ENCODE measurements at regions not wholly inside any gene's neighbourhood (a gene's known extent, or its start where the extent isn't known, plus 50 kb on each side); places are given as distances from the start of the nearest gene placed in this dataset.

DNA sequence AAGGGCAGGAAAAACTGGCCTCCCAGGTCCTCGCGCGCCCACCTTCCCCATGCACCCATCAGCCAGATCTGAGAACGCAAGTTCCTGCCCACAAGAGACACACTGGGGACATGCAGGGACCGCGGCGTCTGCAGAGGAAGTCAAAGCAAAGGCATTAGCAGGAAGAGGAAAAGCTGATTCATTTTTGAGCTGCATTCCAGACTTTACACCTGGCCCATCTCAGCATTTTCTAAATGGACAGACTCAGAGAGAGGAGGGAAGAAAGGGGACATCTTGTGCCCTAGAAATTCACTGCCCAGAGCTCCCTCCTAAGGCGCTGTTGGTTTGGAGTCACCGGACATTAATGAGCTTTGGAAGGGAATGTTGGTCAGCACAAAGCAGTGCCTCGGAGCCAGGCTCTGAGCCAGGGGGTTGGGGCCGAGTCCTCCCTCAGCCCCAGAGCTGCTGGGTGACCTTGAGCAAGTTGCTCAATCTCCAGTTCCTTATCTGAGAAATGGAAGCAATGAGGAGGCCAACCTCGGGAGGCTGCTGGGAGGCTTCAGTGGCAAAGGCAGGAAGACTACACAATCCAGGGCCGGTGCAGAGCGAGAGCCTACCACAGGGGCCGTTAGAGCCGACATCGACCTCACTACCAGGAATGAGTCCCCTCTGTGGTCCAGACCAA, 150.5 kb upstream of the IQSEC1 start:
- no peak for DNase-seq

DNA sequence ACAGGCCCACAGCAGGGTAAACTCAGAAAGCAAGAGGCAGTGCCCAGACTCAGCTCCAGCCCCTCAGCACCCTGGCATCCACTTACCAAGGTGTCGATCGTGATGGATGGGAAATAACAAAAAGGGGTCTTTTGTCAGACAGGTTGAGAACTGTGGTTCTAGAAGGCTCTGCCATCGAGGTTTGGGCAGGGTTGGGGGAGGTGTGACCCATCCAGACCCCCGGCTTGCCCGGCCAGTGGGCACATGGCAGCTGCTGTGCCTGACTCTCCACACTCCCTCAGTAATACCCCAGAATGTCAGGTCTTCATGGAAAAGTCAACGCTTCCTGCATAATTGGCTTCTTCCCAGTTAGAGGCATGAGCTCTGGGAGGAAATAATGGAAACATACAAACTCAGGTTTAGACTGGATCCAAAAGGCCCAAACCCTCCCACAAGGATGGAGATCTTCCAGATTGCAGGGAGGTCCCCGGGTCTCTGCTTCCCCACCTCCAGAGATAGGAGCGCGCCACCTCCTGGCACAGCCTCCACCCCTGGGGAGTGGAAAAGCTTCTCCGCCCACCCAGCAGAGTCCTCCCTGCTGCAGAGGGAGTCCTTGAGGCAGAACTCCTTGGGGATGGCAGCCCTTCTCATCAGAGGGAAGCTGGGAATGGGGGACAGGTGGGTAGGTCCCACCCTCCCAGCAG, 149.8 kb upstream of the IQSEC1 start:
- no peak for DNase-seq

DNA sequence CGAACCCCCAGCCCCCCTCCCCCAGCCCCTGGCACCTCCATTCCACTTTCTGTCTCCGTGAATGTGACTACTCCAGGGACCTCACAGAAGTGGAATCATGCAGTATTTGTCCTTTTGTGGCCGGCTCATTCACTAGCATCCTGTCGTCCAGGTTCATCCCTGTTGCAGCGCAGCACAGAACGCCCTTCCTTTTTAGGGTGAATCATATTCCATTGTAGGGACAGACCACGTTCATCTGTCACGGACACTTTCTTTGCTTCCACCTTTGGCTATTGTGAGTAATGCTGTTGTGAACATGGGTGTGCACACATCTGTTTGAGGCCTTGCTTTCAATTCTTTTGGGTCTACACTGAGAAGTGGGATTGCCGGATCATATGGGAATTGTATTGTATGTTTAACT, 148.9 kb upstream of the IQSEC1 start:
- DNase-seq: no peak

DNA sequence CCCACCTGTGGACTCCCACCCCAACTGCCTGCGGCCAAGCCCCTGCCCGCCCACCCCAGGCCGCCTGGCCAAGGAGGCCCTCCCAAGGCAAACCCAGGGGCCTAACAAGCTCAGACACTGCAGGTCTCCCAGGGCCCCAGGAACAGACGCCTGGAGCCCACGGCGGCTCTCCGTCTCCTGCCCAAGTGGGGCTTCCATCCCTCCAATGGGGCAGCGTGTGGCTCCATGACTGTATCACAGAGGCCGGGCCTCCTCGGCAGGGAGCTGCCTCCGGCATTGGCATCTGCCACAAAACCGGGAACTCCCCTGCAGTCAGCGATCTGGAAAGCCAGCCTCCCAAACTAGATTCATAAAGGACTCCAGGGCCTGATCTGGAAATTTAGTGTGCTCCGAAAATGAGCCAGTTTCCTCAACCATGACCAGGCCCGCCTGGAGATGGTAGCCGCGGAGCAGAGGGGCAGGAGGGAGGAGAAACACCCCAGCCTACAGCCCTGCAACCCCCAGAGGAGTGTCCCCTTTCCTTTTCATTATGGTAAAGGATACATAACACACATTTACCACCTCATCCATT, 148.3 kb upstream of the IQSEC1 start:
- no peak for DNase-seq

DNA sequence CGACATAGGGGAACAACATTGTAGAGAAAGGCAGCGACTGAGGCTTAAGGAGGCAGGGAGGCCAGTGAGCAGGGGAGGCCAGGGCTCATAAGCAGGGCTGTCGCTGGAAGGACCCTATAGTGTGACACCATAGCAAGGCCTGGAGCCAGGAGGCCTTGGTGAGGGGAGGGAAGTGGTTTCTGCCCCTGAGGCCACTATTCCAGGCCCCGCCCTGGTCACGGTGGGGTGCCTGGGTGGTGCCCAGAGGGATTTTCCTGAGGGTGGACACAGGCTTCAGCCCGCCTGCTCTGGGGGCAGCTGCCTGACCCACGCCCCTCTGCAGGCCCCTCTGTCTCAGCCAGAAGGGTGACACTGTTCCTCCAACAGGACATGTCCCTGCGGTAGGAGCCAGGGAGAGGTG, 147.8 kb upstream of the IQSEC1 start:
- DNase-seq: no peak

DNA sequence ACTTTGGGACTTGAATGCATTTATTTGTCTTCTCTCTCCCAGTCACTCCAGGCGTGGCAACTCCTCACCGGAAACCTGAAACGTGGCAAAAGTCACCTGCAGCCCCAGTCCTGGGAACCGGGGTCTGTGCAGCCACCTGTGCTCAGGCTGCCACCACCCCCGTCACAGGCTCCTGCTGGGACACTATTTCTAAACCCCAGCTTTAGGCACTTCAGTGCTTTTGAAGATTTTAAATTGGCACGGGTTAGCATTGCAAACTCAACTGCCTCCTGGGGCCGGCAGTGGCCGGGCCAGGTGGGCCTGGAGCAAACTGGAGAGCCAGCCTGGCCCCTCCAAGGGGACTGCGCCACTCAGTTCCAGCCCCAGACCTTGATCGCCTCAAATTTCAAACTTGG, 146.7 kb upstream of the IQSEC1 start:
- no peak for DNase-seq

DNA sequence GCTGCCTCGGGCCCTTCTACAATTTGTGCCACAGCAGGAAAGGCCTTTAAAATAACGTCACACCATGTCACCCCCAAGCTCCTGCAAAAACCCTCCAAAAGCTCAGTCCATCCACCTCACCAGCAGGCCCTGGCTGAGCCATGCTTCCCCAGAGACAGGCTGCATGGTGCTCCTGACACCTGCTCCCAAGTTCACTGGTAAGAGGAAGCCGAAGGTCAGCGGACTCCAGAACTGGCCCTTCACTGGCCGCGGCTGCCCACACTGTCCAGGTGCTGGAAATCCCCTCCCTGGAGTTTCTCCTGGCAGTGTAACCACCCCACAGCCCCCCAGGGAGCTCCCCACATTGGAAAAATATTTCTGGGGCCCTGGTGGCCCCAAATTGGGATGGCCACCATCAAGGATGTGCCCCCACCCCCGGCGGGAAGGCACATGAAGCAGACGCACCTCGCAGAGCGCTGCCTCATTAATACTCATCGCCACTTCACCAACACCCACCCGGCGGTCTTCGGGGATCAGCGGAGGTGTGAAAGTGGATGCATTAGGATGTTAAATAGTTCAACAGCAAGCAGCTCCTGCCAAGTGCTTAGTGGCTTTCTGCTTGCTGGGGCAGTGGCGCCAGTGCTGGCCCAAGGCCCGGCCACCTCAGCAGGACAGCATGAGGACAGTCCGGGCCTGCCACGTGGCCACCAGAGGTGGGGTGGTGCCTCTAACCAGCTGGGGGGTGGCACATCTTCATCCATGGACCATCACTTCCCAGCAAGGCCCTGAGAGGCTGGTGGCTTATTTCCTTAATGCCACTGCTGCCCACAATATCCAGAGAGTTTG, 146.1 kb upstream of the IQSEC1 start:
- DNase-seq: no peak

DNA sequence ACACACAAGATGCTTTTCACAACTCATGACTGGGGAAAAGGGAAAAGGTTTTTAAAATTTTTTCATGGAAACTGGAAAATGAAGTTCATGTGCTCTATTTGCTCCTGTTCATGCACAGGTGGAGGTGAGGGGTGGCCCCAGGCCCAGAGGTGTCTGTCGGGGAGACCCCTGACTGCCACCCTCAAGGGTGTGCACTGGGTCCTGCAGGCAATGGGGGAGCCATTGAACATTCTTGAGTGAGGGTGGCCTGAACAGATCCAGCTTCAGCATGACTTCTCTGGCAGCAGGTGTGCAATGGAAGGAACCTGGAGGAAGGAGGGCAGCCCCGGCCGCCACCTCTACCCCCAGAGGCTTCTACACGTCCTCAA, 145.3 kb upstream of the IQSEC1 start:
- DNase-seq: no peak

DNA sequence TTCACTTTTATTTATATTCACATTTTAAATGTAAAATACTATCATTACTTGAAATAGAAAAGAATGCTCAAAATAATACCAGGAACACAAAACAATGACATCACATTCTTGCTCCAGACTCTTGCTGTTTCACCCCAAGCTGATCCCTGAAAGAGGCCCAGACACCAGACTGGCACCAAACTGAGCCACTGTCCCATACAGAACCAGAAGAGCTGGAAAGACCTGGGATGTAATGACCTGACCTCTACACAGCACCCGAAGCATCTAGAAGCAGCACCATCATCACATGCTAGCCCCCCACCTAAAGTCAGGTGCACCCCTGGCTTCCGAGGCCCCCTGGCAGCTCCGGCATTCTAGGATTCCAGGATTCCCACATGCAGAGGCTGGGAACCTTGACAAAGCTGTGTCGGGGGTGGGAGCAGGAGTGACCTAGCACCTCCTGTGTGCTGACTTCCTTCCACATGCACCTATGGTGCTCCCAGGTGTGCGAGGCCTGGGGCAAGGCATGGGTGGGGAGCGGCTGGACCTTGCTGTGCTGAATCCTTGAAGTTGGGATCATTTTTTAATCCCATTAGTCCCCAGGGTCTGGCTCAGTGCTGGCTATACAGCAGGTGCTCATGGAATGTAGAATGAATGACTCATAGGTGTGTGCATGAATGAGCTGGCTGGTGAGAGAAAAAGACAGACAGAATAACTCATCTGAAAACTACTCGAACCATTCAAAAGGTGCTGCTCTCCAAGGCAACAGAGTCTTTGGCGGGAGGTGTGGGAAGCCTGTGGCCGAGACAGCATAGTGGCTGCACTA, 144.7 kb upstream of the IQSEC1 start:
- no peak for DNase-seq

DNA sequence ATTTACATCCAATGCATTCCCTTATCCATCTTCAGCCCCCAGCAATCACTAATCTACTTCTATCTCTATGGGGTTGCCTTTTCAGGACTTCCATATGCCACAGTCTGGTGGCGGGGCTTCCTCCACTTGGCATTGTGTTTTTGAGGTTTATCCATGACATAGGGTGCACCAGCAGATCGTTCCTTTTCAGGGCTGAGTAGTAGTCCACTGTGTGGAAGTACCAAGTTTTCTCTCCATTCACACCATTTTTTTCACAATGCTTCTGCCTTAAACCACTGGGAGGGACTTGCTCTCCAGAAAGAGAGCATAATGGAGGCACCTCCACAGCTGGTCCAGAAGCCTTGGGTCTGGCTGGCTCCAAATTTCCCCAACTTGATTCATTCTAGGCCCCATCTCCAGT, 144.0 kb upstream of the IQSEC1 start:
- no peak for DNase-seq

DNA sequence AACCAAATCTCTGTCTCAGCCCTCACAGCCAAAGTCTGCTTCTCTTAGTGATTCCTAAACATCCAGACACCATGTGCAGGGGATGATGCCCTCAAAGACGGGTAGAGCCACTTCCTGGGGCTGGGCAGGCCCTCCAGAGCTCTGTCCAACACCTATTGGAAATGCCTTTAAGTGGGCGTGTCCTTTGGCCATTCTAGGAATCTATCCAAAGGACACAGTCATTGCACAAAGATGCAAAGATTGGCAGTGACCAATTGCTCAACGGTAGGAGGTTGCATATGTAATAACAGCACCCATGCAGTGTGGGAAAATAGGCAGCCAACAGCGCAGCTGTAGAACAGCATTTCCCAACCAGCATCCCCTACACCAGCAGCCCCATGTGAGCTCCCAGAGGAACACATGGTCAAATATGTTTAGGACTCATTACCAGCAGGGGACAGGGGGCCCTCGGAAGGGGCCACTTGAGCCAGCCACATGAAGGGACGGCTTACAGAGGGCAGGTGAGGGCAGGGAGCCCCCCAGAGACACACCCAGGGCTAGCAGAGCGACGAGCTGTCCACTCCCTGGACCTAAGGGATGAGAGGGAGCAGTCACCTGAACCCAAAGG, 142.8 kb upstream of the IQSEC1 start:
- DNase-seq: no peak

DNA sequence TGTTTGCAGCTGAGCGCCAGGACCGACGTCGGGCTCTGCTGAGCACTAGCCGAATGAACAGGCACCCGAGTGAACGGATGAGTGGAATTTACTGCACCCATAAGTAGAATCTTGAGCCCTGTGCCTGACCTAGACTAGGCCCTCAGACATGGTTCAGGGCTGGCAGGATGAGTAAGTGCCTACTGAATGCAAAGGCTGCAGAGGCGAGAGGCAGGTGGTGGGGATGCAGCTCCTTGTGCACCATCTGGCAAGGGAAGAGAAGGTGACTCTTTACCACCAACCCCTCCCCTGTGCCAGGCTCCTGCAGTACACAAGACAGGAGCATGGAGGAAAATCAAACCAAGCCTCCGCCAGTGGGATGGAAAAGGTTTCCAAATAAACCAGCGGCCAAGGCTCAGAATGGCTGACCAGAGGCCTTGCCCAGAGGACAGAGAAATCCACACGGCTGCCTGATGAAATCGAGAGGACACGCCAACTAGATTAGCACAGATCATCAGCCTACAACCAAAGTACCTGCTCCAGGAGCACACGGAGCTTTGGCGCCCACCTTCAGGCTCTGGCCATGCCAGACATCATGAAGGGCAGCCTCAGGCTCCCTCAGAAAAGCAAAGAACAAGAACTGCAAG, 141.7 kb upstream of the IQSEC1 start:
- no peak for DNase-seq

DNA sequence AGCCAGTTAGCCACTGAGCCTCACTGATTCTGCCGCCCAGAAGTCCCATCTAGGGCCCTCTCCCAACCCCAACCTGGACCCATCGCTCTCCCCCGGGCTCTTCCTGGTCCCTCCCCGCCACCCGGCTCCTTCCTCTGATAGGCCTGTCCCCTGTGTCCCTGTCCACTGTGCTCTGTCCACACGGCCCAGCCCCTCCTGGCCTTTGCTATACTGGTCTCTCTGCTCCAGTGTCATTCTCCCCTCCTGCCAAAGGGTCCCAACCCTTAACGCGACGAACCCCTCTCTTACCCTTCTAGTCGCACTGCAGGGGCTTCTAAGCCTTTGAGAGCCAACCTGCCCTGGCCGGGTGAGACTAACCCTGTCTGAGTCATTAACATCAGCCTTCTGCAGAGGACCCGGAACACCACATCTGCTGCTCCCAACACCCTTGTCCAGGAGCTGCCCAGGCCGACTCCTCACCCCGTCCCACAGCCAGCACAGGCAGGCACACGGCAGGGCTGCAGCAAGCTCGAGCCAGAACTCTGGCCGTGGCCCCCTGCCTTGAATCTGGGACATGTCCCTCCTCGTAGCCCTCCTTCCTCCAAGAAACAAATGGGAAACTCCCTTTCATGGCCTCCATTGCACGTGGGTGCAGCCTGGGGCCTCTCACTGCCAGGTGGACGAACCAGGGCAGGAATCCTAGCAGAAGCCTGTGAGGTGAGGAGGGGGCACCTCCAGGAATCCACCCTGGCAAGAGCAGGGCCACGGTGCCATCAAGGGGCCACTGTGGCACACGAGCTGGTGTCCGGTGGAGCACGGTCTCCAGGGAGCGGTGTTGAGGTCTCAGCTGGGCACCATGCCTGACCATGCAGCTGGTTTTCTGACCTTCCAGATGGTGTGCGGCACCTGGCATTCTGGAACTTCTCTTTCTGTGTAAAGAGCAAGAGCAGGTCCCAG, 140.9 kb upstream of the IQSEC1 start:
- DNase-seq: no peak

DNA sequence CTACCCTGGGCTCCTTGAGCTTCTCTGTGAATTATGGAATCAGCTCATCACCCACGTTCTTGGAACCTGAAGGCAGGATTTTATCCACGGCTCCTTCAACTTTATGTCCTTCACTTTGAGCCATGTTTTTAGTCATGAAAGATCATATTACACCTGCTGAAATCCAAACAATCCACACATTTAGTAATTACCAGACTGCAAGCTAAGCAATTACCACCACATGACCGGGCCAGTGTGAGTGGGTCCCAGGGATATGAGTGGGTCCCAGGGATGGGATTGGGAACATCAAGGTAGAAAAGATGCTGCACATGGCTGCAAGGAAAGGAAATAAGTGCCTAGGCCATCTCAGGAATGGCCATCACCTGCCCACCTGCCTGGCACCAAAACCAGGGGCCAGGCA, 140.3 kb upstream of the IQSEC1 start:
- no peak for DNase-seq

DNA sequence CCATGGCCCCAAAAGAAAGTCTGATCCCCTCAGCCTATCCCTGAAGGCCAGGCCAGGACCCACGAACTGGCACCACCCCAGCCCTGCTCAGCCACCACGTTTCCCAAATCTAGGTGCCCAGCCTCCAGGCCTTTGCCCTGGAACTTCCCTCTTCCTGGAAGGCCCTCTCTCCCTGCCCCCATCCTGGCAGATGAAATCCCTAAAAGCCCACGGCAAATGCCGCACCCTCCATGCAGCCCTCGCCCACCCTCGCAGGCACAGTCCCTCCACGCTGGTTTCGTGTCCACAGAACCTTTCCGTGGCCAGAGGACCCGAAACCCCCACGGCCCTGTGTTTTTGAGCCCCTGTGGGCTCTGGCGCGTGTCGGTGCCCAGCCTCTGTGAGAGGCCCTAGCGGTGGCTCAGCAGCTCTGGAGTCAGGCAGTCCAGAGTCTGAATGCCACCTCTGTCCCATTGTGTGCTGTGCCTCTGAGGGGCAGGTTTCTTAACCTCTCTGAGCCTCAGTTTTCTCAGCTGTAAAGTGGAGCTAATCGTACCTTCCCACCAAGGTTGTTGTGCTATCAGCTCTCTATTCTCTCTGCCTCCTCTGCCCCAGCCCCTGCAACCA, 138.5 kb upstream of the IQSEC1 start:
- no peak for DNase-seq

DNA sequence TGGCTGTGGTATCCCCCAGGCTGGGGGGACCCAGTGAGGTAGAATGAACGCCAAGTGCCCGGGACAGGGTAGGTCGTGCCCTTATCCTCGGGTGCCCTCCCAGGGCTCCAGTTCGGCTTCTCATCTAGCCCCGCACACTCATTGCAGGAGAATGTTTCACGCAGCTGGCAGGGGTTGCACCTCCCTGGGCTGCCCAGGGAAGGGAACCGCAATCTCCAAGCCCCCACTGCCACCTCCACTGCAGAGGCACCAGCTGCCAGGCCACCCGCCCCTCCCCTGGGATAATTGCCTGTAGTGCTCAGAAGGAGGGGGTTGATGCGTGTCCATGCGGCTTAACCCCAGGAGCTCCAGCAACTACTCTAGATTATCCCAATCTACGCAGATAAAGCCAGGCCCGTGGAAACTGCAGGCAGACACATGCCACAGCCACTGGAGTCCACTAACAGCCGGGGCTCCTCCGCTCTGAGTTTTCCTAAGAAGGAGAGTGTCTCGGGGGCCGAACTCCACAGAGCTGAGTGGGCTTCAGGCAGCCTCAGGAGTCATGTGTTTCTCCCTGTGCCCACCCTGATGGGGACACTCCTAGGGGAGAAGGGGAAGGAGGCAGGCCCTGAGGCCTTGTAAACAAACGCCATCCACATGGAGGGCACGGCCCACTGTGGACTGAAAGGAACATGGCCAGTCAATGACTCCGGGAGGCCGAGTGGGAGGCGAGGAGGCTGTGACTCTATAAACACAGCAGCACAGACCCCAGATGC, 137.2 kb upstream of the IQSEC1 start:
- no peak for DNase-seq

DNA sequence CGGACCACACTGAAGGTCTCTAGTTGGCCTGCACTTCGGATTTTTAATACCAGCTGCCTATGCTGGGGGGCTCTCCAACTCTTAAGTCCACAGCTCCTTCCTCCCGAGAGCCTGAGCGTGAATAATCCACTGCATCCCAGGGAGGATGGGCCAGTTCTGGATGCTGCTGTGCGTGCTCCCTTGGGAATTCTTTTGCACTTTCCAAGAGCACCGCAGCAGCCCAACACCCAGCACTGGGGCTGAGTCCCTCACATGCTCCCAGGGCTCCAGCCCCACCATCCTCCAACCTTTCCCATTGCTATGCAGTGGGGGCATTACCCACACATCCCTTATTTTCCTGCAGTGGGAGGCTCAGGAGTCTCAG, 136.4 kb upstream of the IQSEC1 start:
- DNase-seq: no peak

DNA sequence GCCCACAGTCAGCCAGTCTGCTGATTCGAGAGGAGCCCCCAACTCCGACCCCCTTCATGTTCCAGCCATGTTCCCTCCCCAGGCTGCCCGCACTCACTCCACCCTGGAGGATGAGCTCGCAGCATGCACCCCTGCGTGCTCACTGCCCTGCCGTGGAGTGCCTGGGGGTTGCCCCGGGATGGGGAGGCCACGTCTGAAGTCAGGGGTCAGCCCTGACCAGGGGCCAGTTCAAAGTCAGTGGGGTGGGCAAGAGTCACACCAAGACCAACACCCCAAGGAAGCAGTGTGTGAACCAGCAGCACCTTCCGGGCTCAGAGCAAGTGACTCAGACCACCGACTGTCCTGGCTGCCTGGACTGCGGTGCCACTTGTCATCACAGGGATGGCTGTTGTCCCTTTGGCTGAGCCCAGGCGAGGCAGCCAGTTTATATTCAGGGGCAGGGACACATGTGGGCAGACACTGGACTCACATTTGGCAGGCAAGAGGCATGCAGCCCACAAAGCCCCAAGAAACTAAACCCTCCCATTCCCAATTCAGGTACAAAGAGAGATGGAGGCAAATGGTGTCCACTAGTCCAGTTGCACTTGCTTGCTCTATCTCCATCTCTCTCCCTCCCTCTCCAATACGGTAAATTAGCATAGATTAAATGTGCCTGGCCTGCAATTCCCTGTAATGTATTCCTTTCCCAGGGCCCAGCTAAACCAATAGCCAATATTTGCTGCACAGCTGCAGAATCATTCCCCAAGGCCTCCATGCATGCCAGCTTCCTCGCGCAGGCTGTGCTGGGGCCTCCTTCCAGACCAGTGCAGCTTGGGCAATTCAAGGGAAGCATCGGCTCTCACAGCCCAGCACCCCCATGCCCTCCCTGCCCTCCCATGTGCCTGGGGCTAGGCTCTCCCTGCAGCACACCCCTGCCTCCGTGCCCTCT, 135.7 kb upstream of the IQSEC1 start:
- no peak for DNase-seq
